Uterus (tissue), 2 donors: ENCODE measurements at regions not wholly inside any gene's neighbourhood (a gene's known extent, or its start where the extent isn't known, plus 50 kb on each side); places are given as distances from the start of the nearest gene placed in this dataset.

Source experiments
- CTCF ChIP-seq, 4 experiments: fragments of 200-600 bp in 2 of 4; fragments of 450-650 bp in 2 of 4; sonication (generic) in 2 of 4; IDR thresholded peaks; one replicate each; pipeline ENCODE4 v1.5.1; 2016 to 2019; ENCODE audit warnings: antibody characterized with exemption in 4 of 4, mild to moderate bottlenecking in 2 of 4, moderate library complexity in 1 of 4
- POLR2A ChIP-seq, 2 donors: fragments of 450-650 bp; IDR thresholded peaks; one replicate each; pipeline ENCODE4 v1.6.1; 2016; ENCODE audit warnings: antibody characterized with exemption in 2 of 2, mild to moderate bottlenecking in 1 of 2, moderate library complexity in 1 of 2

- no peak for TF ChIP-seq CTCF (IDR thresholded peaks at IDR 0.05)
- TF ChIP-seq POLR2A (IDR thresholded peaks at IDR 0.05), result no peak
Observed at GRCh38 chr14:101188571-101188915, 285.0 kb upstream of the RTL1 start.
